Lower leg skin (tissue), 3 donors: ENCODE measurements at regions not wholly inside any gene's neighbourhood (a gene's known extent, or its start where the extent isn't known, plus 50 kb on each side); places are given as distances from the start of the nearest gene placed in this dataset.

Source experiments
- POLR2A ChIP-seq, 2 donors: fragments of 450-650 bp; IDR thresholded peaks; one replicate each; pipeline ENCODE4 v1.6.1; 2016 to 2017; ENCODE audit warnings: antibody characterized with exemption in 2 of 2, mild to moderate bottlenecking in 1 of 2, moderate library complexity in 1 of 2
- TF ChIP-seq, protein P1 (sequence below), 3 donors: fragments of 450-650 bp; IDR thresholded peaks; one replicate each; pipeline ENCODE4 v1.5.1; 2016; ENCODE audit warnings: antibody characterized with exemption in 3 of 3, mild to moderate bottlenecking in 3 of 3, moderate library complexity in 2 of 3

DNA sequence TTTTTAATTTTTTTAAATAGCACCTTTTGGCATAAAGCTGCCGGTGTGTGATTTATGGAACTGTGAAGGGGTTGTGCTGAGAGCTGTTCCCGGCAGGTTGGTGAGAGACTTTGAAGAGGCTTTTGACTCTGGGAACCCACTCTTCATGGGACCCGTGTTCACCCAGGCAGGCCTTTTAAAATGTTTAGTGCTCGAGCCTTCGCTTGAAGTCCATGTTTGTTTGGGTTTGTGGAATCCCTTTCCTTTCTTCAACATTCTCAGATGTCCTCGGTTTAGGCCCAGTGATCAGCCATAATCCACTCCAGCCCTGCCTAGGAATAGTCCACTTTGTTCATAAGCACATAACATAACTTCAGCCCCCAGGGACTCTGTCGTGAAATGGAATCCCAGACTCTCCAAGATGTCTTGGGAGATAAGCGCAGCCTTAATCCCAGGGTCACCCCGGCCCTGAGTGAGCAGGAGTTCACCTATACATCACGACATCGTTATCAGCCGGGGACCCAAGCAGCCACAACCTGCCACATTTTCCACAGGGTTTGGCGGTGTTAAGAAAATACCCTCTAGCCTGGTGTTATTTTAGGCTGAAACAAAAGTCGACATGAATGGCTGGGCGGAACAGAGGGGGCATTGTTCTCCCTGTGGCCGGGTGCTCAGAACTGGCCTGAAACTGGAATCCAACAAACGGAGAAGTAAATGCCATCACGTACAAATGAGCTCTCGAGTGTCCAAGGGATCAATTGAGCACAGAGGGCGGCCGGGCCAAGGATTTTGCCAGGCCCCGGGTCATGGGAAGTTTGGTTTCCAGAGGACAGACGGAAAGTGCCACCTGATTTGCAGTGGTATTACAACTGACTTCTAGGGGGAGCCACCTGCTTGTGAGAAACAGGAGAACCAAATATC is 145.7 kb upstream of the IRX3 start:
- TF ChIP-seq, protein P1, sequence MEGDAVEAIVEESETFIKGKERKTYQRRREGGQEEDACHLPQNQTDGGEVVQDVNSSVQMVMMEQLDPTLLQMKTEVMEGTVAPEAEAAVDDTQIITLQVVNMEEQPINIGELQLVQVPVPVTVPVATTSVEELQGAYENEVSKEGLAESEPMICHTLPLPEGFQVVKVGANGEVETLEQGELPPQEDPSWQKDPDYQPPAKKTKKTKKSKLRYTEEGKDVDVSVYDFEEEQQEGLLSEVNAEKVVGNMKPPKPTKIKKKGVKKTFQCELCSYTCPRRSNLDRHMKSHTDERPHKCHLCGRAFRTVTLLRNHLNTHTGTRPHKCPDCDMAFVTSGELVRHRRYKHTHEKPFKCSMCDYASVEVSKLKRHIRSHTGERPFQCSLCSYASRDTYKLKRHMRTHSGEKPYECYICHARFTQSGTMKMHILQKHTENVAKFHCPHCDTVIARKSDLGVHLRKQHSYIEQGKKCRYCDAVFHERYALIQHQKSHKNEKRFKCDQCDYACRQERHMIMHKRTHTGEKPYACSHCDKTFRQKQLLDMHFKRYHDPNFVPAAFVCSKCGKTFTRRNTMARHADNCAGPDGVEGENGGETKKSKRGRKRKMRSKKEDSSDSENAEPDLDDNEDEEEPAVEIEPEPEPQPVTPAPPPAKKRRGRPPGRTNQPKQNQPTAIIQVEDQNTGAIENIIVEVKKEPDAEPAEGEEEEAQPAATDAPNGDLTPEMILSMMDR (IDR thresholded peaks at IDR 0.05): no peak
- no peak for TF ChIP-seq POLR2A (IDR thresholded peaks at IDR 0.05)
